WTC11 (cell line): ENCODE measurements at regions not wholly inside any gene's neighbourhood (a gene's known extent, or its start where the extent isn't known, plus 50 kb on each side); places are given as distances from the start of the nearest gene placed in this dataset.

Experiments used
- ATAC-seq: fragments of 200-7000 bp; cut with Tn5 transposase; 2 replicates; pipeline ENCODE4 v1.10.0; 2021; ENCODE audit warnings: mild to moderate bottlenecking, moderate library complexity
- CTCF ChIA-PET: fragments of 300-600 bp; sonication (Branson Sonifier 250); formaldehyde crosslinking; loops from one replicate; lab custom pipeline; 2021; ENCODE audit warnings: antibody characterized with exemption; lab: Charles Lee
- POLR2A ChIA-PET: fragments of 350-600 bp; sonication (Branson Sonifier 250); formaldehyde crosslinking; loops from one replicate; lab custom pipeline; 2021; ENCODE audit warnings: antibody characterized with exemption; lab: Charles Lee
- DNase-seq: peaks from one replicate; pipeline ENCODE4 v3.0.0; 2021; ENCODE audit warnings: low spot score
- H3K27ac Mint-ChIP-seq: 2 replicates; pipeline ENCODE4 v1.8.0; 2021; ENCODE audit warnings: mixed read lengths
- H3K27me3 Mint-ChIP-seq: 2 replicates; pipeline ENCODE4 v1.8.0; 2021; ENCODE audit warnings: low read depth, mild to moderate bottlenecking, moderate library complexity, mixed read lengths
- H3K36me3 Mint-ChIP-seq: 2 replicates; pipeline ENCODE4 v1.8.0; 2021; ENCODE audit warnings: mixed read lengths
- H3K4me1 Mint-ChIP-seq: 2 replicates; pipeline ENCODE4 v1.8.0; 2022; ENCODE audit warnings: mixed read lengths
- H3K4me3 Mint-ChIP-seq: 2 replicates; pipeline ENCODE4 v1.8.0; 2021; ENCODE audit warnings: mild to moderate bottlenecking, moderate library complexity, mixed read lengths
- H3K9me3 Mint-ChIP-seq: 2 replicates; pipeline ENCODE4 v1.8.0; 2021; ENCODE audit warnings: mixed read lengths
- CREB1 ChIP-seq: sonication (generic); formaldehyde crosslinking; IDR thresholded peaks from 2 replicates; pipeline ENCODE4 v1.8.0; 2023; ENCODE audit warnings: mild to moderate bottlenecking, missing genetic modification reagents
- E2F1 ChIP-seq: sonication (generic); formaldehyde crosslinking; IDR thresholded peaks from 2 replicates; pipeline ENCODE4 v1.8.0; 2022; ENCODE audit warnings: mild to moderate bottlenecking, missing genetic modification reagents
- ERG ChIP-seq: fragments of 250-450 bp; sonication (Bioruptor Pico); IDR thresholded peaks from 2 replicates; pipeline ENCODE4 v1.8.0; 2021; ENCODE audit warnings: mild to moderate bottlenecking
- ESRRA ChIP-seq: sonication (generic); formaldehyde crosslinking; IDR thresholded peaks from 2 replicates; pipeline ENCODE4 v1.8.1; 2022; ENCODE audit warnings: mild to moderate bottlenecking, missing genetic modification reagents, borderline replicate concordance
- ETV6 ChIP-seq: sonication (generic); formaldehyde crosslinking; IDR thresholded peaks from 2 replicates; pipeline ENCODE4 v1.8.1; 2022; ENCODE audit warnings: mild to moderate bottlenecking, missing genetic modification reagents
- FOXJ3 ChIP-seq: sonication (generic); formaldehyde crosslinking; IDR thresholded peaks from 2 replicates; pipeline ENCODE4 v1.9.0; 2021; ENCODE audit warnings: missing genetic modification reagents, mild to moderate bottlenecking, borderline replicate concordance
- FOXK1 ChIP-seq: sonication (generic); formaldehyde crosslinking; IDR thresholded peaks from 2 replicates; pipeline ENCODE4 v1.8.0; 2022; ENCODE audit warnings: mild to moderate bottlenecking, moderate library complexity, missing genetic modification reagents
- HMGA2 ChIP-seq: fragments of 250-450 bp; sonication (Bioruptor Pico); IDR thresholded peaks from 2 replicates; pipeline ENCODE4 v1.4.0; 2021; ENCODE audit warnings: mild to moderate bottlenecking, moderate library complexity
- IRF2 ChIP-seq: sonication (generic); formaldehyde crosslinking; IDR thresholded peaks from 2 replicates; pipeline ENCODE4 v1.8.0; 2022; ENCODE audit warnings: low read depth, missing genetic modification reagents, borderline replicate concordance
- JAZF1 ChIP-seq: fragments of 250-450 bp; sonication (Bioruptor Pico); IDR thresholded peaks from 2 replicates; pipeline ENCODE4 v1.9.0; 2021; ENCODE audit warnings: moderate library complexity, mild to moderate bottlenecking, inconsistent platforms
- MAX ChIP-seq: sonication (generic); formaldehyde crosslinking; IDR thresholded peaks from 2 replicates; pipeline ENCODE4 v1.8.0; 2022; ENCODE audit warnings: mild to moderate bottlenecking, missing genetic modification reagents
- MLX ChIP-seq: sonication (generic); formaldehyde crosslinking; IDR thresholded peaks from 2 replicates; pipeline ENCODE4 v1.8.1; 2023; ENCODE audit warnings: mild to moderate bottlenecking, missing genetic modification reagents, moderate library complexity
- NFATC4 ChIP-seq: fragments of 250-450 bp; sonication (Bioruptor Pico); IDR thresholded peaks from 2 replicates; pipeline ENCODE4 v1.9.0; 2021; ENCODE audit warnings: mild to moderate bottlenecking
- NR1H2 ChIP-seq: sonication (generic); formaldehyde crosslinking; IDR thresholded peaks from 2 replicates; pipeline ENCODE4 v1.9.0; 2021; ENCODE audit warnings: mild to moderate bottlenecking, moderate library complexity, missing genetic modification reagents
- NR2C2 ChIP-seq: sonication (generic); formaldehyde crosslinking; IDR thresholded peaks from 2 replicates; pipeline ENCODE4 v1.8.0; 2022; ENCODE audit warnings: mild to moderate bottlenecking, missing genetic modification reagents
- NR3C1 ChIP-seq: sonication (generic); formaldehyde crosslinking; conservative IDR thresholded peaks from 2 replicates; pipeline ENCODE4 v1.8.1; 2023; ENCODE audit warnings: low read depth, mild to moderate bottlenecking, missing genetic modification reagents
- OVOL2 ChIP-seq: fragments of 250-450 bp; sonication (Bioruptor Pico); IDR thresholded peaks from 2 replicates; pipeline ENCODE4 v1.9.0; 2021; ENCODE audit warnings: mild to moderate bottlenecking, borderline replicate concordance
- RELA ChIP-seq: sonication (generic); formaldehyde crosslinking; IDR thresholded peaks from 2 replicates; pipeline ENCODE4 v1.8.1; 2022; ENCODE audit warnings: missing genetic modification reagents, mild to moderate bottlenecking, borderline replicate concordance
- TP53 ChIP-seq: sonication (generic); formaldehyde crosslinking; IDR thresholded peaks from 2 replicates; pipeline ENCODE4 v1.8.1; 2023; ENCODE audit warnings: mild to moderate bottlenecking, missing genetic modification reagents
- ZNF138 ChIP-seq: sonication (generic); formaldehyde crosslinking; conservative IDR thresholded peaks from 2 replicates; pipeline ENCODE4 v1.8.1; 2022; ENCODE audit warnings: mild to moderate bottlenecking, moderate library complexity, missing genetic modification reagents
- ZNF219 ChIP-seq: sonication (generic); formaldehyde crosslinking; IDR thresholded peaks from 2 replicates; pipeline ENCODE4 v1.8.0; 2023; ENCODE audit warnings: missing genetic modification reagents, mild to moderate bottlenecking, borderline replicate concordance
- ZNF263 ChIP-seq: sonication (generic); formaldehyde crosslinking; IDR thresholded peaks from 2 replicates; pipeline ENCODE4 v1.8.1; 2022; ENCODE audit warnings: low read depth, mild to moderate bottlenecking, moderate library complexity, missing genetic modification reagents
- ZNF396 ChIP-seq: fragments of 250-450 bp; sonication (Bioruptor Pico); IDR thresholded peaks from 2 replicates; pipeline ENCODE4 v1.8.0; 2021; ENCODE audit warnings: mild to moderate bottlenecking, moderate library complexity, borderline replicate concordance
- ZNF425 ChIP-seq: fragments of 250-450 bp; sonication (Bioruptor Pico); conservative IDR thresholded peaks from 2 replicates; pipeline ENCODE4 v1.9.0; 2021; ENCODE audit warnings: mild to moderate bottlenecking
- ZNF512 ChIP-seq: sonication (generic); formaldehyde crosslinking; IDR thresholded peaks from 2 replicates; pipeline ENCODE4 v1.8.1; 2022; ENCODE audit warnings: missing genetic modification reagents, borderline replicate concordance
- ZNF671 ChIP-seq: fragments of 250-450 bp; sonication (Bioruptor Pico); IDR thresholded peaks from 2 replicates; pipeline ENCODE4 v1.8.0; 2021; ENCODE audit warnings: mild to moderate bottlenecking

GRCh38 chr20:57879779-57880570 is 170.2 kb upstream of the PMEPA1 start:
- no peak for TF ChIP-seq MAX (CRISPR knock-in tag)
- no peak for TF ChIP-seq NR3C1
- POLR2A ChIA-PET: no interaction called here
- ATAC-seq (no peak), DNase-seq (no peak)
- Mint-ChIP-seq H3K27me3 (peaks cover 5% of the 10 kb centered on the region; the same call in 1 of the 2 replicates), H3K9me3 (no peaks in the 10 kb centered on the region), H3K4me1 (peaks cover 15% of the 10 kb centered on the region), H3K4me3 (no peak overlapping the region), H3K27ac (no peak overlapping the region), H3K36me3 (no peaks in the 10 kb centered on the region)
- CTCF ChIA-PET: interaction anchor here (0.7 to 1.6 kb wide), 2 partner anchors 12 to 257 kb away, joined by 3 to 4 read pairs; no protein-coding TSS in a partner anchor

GRCh38 chr20:57879437-57879778 is 169.6 kb upstream of the PMEPA1 start:
- no peaks in the 10 kb centered on the region for H3K36me3 Mint-ChIP-seq
- H3K4me1 Mint-ChIP-seq: peaks cover 15% of the 10 kb centered on the region
- POLR2A ChIA-PET: no interaction called here
- CTCF ChIA-PET: no interaction called here
- TF ChIP-seq JAZF1 (CRISPR knock-in tag) (no peak), MLX (CRISPR knock-in tag) (no peak), E2F1 (CRISPR knock-in tag) (no peak), NR1H2 (CRISPR knock-in tag) (no peak), ETV6 (CRISPR knock-in tag) (no peak), ZNF263 (CRISPR knock-in tag) (no peak), CREB1 (CRISPR knock-in tag) (no peak), OVOL2 (CRISPR knock-in tag) (no peak), ZNF671 (CRISPR knock-in tag) (no peak), NFATC4 (CRISPR knock-in tag) (no peak), TP53 (CRISPR knock-in tag) (no peak), ERG (CRISPR knock-in tag) (no peak), FOXJ3 (CRISPR knock-in tag) (no peak), IRF2 (CRISPR knock-in tag) (no peak), FOXK1 (no peak), NR2C2 (CRISPR knock-in tag) (no peak)
- no peaks in the 10 kb centered on the region for H3K9me3 Mint-ChIP-seq
- DNase-seq (no peak), ATAC-seq (no peak)
- no peak overlapping the region for H3K4me3 Mint-ChIP-seq
- H3K27ac Mint-ChIP-seq: no peak overlapping the region
- H3K27me3 Mint-ChIP-seq: peaks cover 5% of the 10 kb centered on the region; the same call in 1 of the 2 replicates

GRCh38 chr20:57878786-57879424 is 169.1 kb upstream of the PMEPA1 start:
- DNase-seq (no peak), ATAC-seq (no peak)
- CTCF ChIA-PET: no interaction called here
- Mint-ChIP-seq H3K9me3 (no peaks in the 10 kb centered on the region), H3K36me3 (no peaks in the 10 kb centered on the region), H3K4me1 (peaks cover 15% of the 10 kb centered on the region), H3K4me3 (no peak overlapping the region), H3K27me3 (peaks cover 5% of the 10 kb centered on the region; the same call in 1 of the 2 replicates), H3K27ac (no peak overlapping the region)
- POLR2A ChIA-PET: no interaction called here
- no peak for TF ChIP-seq ZNF425 (CRISPR knock-in tag)
- no peak for TF ChIP-seq ESRRA (CRISPR knock-in tag)
- TF ChIP-seq ZNF138 (CRISPR knock-in tag): no peak
- TF ChIP-seq ZNF396 (CRISPR knock-in tag): no peak
- TF ChIP-seq HMGA2 (CRISPR knock-in tag): no peak
- TF ChIP-seq ZNF512: no peak
- no peak for TF ChIP-seq RELA (CRISPR knock-in tag)
- no peak for TF ChIP-seq ZNF219 (CRISPR knock-in tag)
